GM12878 (cell line): ENCODE measurements at regions not wholly inside any gene's neighbourhood (a gene's known extent, or its start where the extent isn't known, plus 50 kb on each side); places are given as distances from the start of the nearest gene placed in this dataset.

ENCODE experiments used
- ATAC-seq: fragments of 200-7000 bp; cut with Tn5 transposase; 3 replicates; pipeline ENCODE4 v1.9.1; 2020; ENCODE audit warnings: mild to moderate bottlenecking, moderate library complexity
- BruUV-seq: library from RNA; stranded (reverse); fragments of 400-500 nt; replicated peaks from 2 replicates; lab custom pipeline; 2021; lab: Mats Ljungman, UMichigan
- CTCF ChIA-PET: fragments of 300-600 bp; sonication (Branson Sonifier 250); formaldehyde crosslinking; extraction: SDS; loops from one replicate; lab custom pipeline; 2021; ENCODE audit warnings: inconsistent platforms; lab: Yijun Ruan, JAX
- POLR2A ChIA-PET: fragments of 350-600 bp; formaldehyde crosslinking; extraction: SDS; loops from one replicate; lab custom pipeline; 2021; ENCODE audit warnings: inconsistent platforms; lab: Charles Lee
- RAD21 ChIA-PET: fragments of 300-600 bp; sonication (Branson Sonifier 250); formaldehyde crosslinking; loops from one replicate; lab custom pipeline; 2023; ENCODE audit warnings: antibody characterized with exemption; ENCODE audit not compliant: unreplicated experiment; lab: Charles Lee
- SMC1A ChIA-PET: fragments of 300-600 bp; sonication (Branson Sonifier 250); formaldehyde crosslinking; loops from one replicate; lab custom pipeline; 2023; ENCODE audit not compliant: unreplicated experiment, uncharacterized antibody; lab: Charles Lee
- DNase-seq: peaks from one replicate; pipeline ENCODE4 v3.0.0-alpha.2; 2011; ENCODE audit warnings: low read depth, low spot score
- FAIRE-seq: peaks from 3 replicates; lab custom pipeline; 2011; peaks lifted over from hg19 to GRCh38; lab: Jason Lieb, UNC
- H2AFZ ChIP-seq: 2 replicates; pipeline ENCODE4 v1.6.0; 2011; ENCODE audit warnings: low read depth, low read length, control low read depth; ENCODE audit not compliant: control insufficient read depth
- H3K27ac ChIP-seq: 2 replicates; pipeline ENCODE4 v1.5.1; 2011; ENCODE audit warnings: control low read depth; ENCODE audit not compliant: control insufficient read depth, insufficient read depth
- H3K27me3 ChIP-seq, 2 experiments: replicated peaks in 1 of 2; 2 replicates each; pipeline versions ENCODE4 v1.6.0 to v1.6.1; 2011; ENCODE audit warnings: low read length in 1 of 2; ENCODE audit not compliant: control insufficient read depth in 2 of 2, insufficient read depth in 2 of 2
- H3K36me3 ChIP-seq, 2 experiments: 2 replicates each; pipeline ENCODE4 v1.5.1; 2011; ENCODE audit warnings: low read length in 1 of 2; ENCODE audit not compliant: control insufficient read depth in 2 of 2, insufficient read depth in 2 of 2
- H3K4me1 ChIP-seq: 2 replicates; pipeline ENCODE4 v1.6.1; 2011; ENCODE audit warnings: mild to moderate bottlenecking, low read length, moderate library complexity, mixed read lengths; ENCODE audit not compliant: control insufficient read depth, insufficient read depth
- H3K4me2 ChIP-seq: 2 replicates; pipeline ENCODE4 v1.6.0; 2011; ENCODE audit warnings: control low read depth; ENCODE audit not compliant: control insufficient read depth, insufficient read depth
- H3K4me3 ChIP-seq: fragments of 200-600 bp; sonication (generic); 2 replicates; pipeline ENCODE4 v1.5.1; 2016
- H3K79me2 ChIP-seq: 2 replicates; pipeline ENCODE4 v1.6.0; 2011; ENCODE audit warnings: low read length; ENCODE audit not compliant: control insufficient read depth, insufficient read depth
- H3K9ac ChIP-seq: 2 replicates; pipeline ENCODE4 v1.8.0; 2011; ENCODE audit warnings: low read length, control low read depth, mixed read lengths; ENCODE audit not compliant: control insufficient read depth, insufficient read depth
- H3K9me3 ChIP-seq: replicated peaks from 3 replicates; pipeline ENCODE4 v1.5.1; 2011; ENCODE audit warnings: mild to moderate bottlenecking, low read length; ENCODE audit not compliant: control insufficient read depth, insufficient read depth
- H4K20me1 ChIP-seq: 2 replicates; pipeline ENCODE4 v1.6.0; 2011; ENCODE audit not compliant: control insufficient read depth, insufficient read depth
- BCL11A ChIP-seq: IDR thresholded peaks from 2 replicates; pipeline ENCODE4 v1.6.1; 2011; ENCODE audit warnings: low read depth, low read length
- EED ChIP-seq: sonication (generic); IDR thresholded peaks from 2 replicates; pipeline ENCODE4 v1.6.1; 2016; ENCODE audit warnings: antibody characterized with exemption, low read depth
- EP300 ChIP-seq, 2 experiments: fragments of 150-350 bp in 1 of 2; IDR thresholded peaks; 2 replicates each; pipeline ENCODE4 v1.6.1; 2011 to 2012; ENCODE audit warnings: low read depth in 2 of 2, low read length in 2 of 2, borderline replicate concordance in 1 of 2, improper control_type of control experiment in 1 of 2, inconsistent platforms in 1 of 2; ENCODE audit not compliant: control insufficient read depth in 1 of 2
- HDAC2 ChIP-seq: fragments of 200-600 bp; sonication (generic); IDR thresholded peaks from 2 replicates; pipeline ENCODE4 v1.6.1; 2017
- HDAC6 ChIP-seq: fragments of 200-600 bp; sonication (generic); IDR thresholded peaks from one replicate; pipeline ENCODE4 v1.8.0; 2017; ENCODE audit warnings: antibody characterized with exemption; ENCODE audit not compliant: unreplicated experiment
- MEF2B ChIP-seq: fragments of 450-650 bp; IDR thresholded peaks from 2 replicates; pipeline ENCODE4 v1.6.1; 2018; ENCODE audit warnings: mild to moderate bottlenecking, moderate library complexity; ENCODE audit not compliant: partially characterized antibody, poor library complexity, severe bottlenecking
- SUZ12 ChIP-seq: fragments of 200-600 bp; sonication (generic); IDR thresholded peaks from one replicate; pipeline ENCODE4 v1.6.1; 2018; ENCODE audit warnings: antibody characterized with exemption, mild to moderate bottlenecking; ENCODE audit not compliant: unreplicated experiment
- TARDBP ChIP-seq: IDR thresholded peaks from 2 replicates; pipeline ENCODE4 v1.6.1; 2016; ENCODE audit warnings: borderline replicate concordance
- TCF3 ChIP-seq: IDR thresholded peaks from 2 replicates; pipeline ENCODE4 v1.6.1; 2012; ENCODE audit warnings: low read depth, mild to moderate bottlenecking, low read length, borderline replicate concordance; ENCODE audit not compliant: insufficient read depth
- WGBS: methylation state at CpG from one replicate; pipeline ENCODE4 v1.1.6; 2016; ENCODE audit warnings: low lambda C conversion rate; ENCODE audit not compliant: insufficient replicate concordance, insufficient coverage; ENCODE audit errors: missing lambda C conversion rate; 5-methylcytosine and 5-hydroxymethylcytosine counted together
- in situ Hi-C: fragments of 300-500 bp; cut with MboI; formaldehyde crosslinking; loops from 9 replicates; pipeline ENCODE4 v1.14.3; 2018; ENCODE audit warnings: mixed read lengths
- intact Hi-C: fragments of 100-400 bp; cut with micrococcal nuclease; formaldehyde crosslinking; loops from one replicate; pipeline ENCODE4 v1.14.2; 2022; ENCODE audit not compliant: unreplicated experiment
- TF ChIP-seq, protein P1 (sequence below): IDR thresholded peaks from 2 replicates; pipeline ENCODE4 v1.6.1; 2011; ENCODE audit warnings: mild to moderate bottlenecking, low read depth, low read length, moderate library complexity; ENCODE audit not compliant: insufficient replicate concordance
- TF ChIP-seq, protein P2 (sequence below): fragments of 450-650 bp; IDR thresholded peaks from 2 replicates; pipeline ENCODE4 v1.6.1; 2016; ENCODE audit warnings: mild to moderate bottlenecking

- POLR2A ChIA-PET = no interaction called here
- TF ChIP-seq BCL11A (no peak), HDAC2 (no peak), MEF2B (no peak), HDAC6 (no peak), EED (no peak), EP300 (IDR thresholded peaks at IDR 0.05; ENCODE audit: borderline replicate concordance in 1 of 2, control insufficient read depth in 1 of 2, low read depth in 2 of 2, low read length in 2 of 2) (no peak), TCF3 (no peak), TARDBP (no peak), SUZ12 (no peak)
- TF ChIP-seq, protein P1, sequence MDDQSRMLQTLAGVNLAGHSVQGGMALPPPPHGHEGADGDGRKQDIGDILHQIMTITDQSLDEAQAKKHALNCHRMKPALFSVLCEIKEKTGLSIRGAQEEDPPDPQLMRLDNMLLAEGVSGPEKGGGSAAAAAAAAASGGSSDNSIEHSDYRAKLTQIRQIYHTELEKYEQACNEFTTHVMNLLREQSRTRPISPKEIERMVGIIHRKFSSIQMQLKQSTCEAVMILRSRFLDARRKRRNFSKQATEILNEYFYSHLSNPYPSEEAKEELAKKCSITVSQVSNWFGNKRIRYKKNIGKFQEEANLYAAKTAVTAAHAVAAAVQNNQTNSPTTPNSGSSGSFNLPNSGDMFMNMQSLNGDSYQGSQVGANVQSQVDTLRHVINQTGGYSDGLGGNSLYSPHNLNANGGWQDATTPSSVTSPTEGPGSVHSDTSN = no peak
- TF ChIP-seq, protein P2, sequence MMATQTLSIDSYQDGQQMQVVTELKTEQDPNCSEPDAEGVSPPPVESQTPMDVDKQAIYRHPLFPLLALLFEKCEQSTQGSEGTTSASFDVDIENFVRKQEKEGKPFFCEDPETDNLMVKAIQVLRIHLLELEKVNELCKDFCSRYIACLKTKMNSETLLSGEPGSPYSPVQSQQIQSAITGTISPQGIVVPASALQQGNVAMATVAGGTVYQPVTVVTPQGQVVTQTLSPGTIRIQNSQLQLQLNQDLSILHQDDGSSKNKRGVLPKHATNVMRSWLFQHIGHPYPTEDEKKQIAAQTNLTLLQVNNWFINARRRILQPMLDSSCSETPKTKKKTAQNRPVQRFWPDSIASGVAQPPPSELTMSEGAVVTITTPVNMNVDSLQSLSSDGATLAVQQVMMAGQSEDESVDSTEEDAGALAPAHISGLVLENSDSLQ = no peak
- TF ChIP-seq, all 136 proteins: peak for 0
- ATAC-seq (no peak), DNase-seq (no peak), FAIRE-seq (no peak)
- no peak overlapping the region for H3K27ac ChIP-seq
- no peaks in the 10 kb centered on the region for H4K20me1 ChIP-seq
- no peak overlapping the region for H3K4me3 ChIP-seq
- no TSS peak for BruUV-seq
- no peaks in the 10 kb centered on the region for H3K4me1 ChIP-seq
- SMC1A ChIA-PET = interaction anchor here (0.7 kb wide), 1 partner anchor 10 kb away, joined by 3 read pairs; no protein-coding TSS in a partner anchor
- in situ Hi-C loops (no loop called here), intact Hi-C loops (no loop called here)
- CTCF ChIA-PET = no interaction called here
- no peak overlapping the region for H2AFZ ChIP-seq
- 2% methylated on average over 8 of the region's 8 CpGs for WGBS
- no peaks in the 10 kb centered on the region for H3K9me3 ChIP-seq
- H3K4me2 ChIP-seq = no peak overlapping the region
- RAD21 ChIA-PET = no interaction called here
- no peaks in the 10 kb centered on the region for H3K27me3 ChIP-seq
- H3K79me2 ChIP-seq = no peaks in the 10 kb centered on the region
- no peak overlapping the region for H3K9ac ChIP-seq
- no peaks in the 10 kb centered on the region for H3K36me3 ChIP-seq
Measured at GRCh38 chr9:106058460-106058859, 364.1 kb downstream of the TMEM38B start.
